ENCODE measurements at regions not wholly inside any gene's neighbourhood (a gene's known extent, or its start where the extent isn't known, plus 50 kb on each side); places are given as distances from the start of the nearest gene placed in this dataset.
"Not testable (repeated sequence)": the region's sequence is repeated elsewhere in the genome, so short reads cannot be mapped to it uniquely, and the experiment has no call there.

DNA sequence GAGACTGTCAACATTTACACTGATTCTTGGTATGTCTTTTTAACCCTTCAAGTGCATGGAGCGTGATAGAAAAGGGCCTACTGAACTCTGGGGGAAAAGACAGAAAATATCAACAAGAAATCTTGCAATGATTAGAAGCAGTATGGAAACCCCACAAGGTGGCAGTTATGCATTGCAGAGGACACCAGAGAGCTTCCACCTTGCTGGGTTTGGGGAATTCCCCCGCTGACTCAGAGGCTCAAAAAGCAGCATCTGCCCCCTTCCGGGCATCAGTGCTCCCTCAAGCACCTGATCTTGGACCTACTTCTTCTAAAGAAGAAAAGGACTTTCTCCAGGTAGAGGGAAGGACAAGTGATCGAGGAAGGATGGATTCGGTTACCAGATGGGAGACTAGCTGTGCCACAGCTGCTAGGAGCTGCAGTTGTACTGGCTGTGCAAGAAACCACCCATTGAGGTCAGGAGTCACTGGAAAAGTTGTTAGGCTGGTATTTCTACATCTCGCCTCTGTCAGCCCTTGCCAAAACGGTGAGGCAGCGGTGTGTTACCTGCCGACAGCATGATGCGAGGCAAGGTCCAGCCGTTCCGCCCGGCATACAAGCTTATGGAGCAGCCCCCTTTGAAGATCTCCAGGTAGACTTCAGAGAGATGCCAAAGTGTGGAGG is 102.8 kb upstream of the OSBPL11 start:
- H3K36me3 ChIP-seq (ENCODE audit: insufficient read depth, low read length); POLR2A ChIA-PET; BruUV-seq (replicated peaks); H3K4me1 ChIP-seq (ENCODE audit: insufficient read depth, low read length, poor library complexity, severe bottlenecking); H3K4me3 ChIP-seq (ENCODE audit: low read depth, low read length, poor library complexity, severe bottlenecking); CTCF ChIA-PET (ENCODE audit: unreplicated experiment); H4K20me1 ChIP-seq (ENCODE audit: insufficient read depth, low read length); H3K79me2 ChIP-seq (ENCODE audit: insufficient read depth, low read depth, low read length); H3K27ac ChIP-seq (ENCODE audit: low read depth, low read length, poor library complexity, severe bottlenecking); intact Hi-C loops (cut with micrococcal nuclease; ENCODE audit: unreplicated experiment); H3K4me2 ChIP-seq (ENCODE audit: low read length); H2AFZ ChIP-seq (ENCODE audit: low read length); H3K9me2 ChIP-seq (ENCODE audit: insufficient read depth, low read length); H3K9me3 ChIP-seq (ENCODE audit: low read length): not testable (repeated sequence)
- TF ChIP-seq CTCF (conservative IDR thresholded peaks at IDR 0.05; ENCODE audit: low read length): 0 out of 2 replicates have a peak, but pooled peaks have one; percentile 34
- peak; percentile 40 for DNase-seq (ENCODE audit: low spot score)

- Histone ChIP-seq H3K4me1 (ENCODE audit: insufficient read depth, low read length, poor library complexity, severe bottlenecking) (no peaks in the 10 kb centered on the region), H2AFZ (ENCODE audit: low read length) (no peak overlapping the region), H3K9me2 (ENCODE audit: insufficient read depth, low read length) (no peaks in the 10 kb centered on the region), H3K36me3 (ENCODE audit: insufficient read depth, low read length) (no peaks in the 10 kb centered on the region), H3K4me2 (ENCODE audit: low read length) (no peak overlapping the region), H4K20me1 (ENCODE audit: insufficient read depth, low read length) (no peaks in the 10 kb centered on the region), H3K9me3 (ENCODE audit: low read length) (no peaks in the 10 kb centered on the region), H3K79me2 (ENCODE audit: insufficient read depth, low read depth, low read length) (no peaks in the 10 kb centered on the region), H3K4me3 (ENCODE audit: low read depth, low read length, poor library complexity, severe bottlenecking) (no peak overlapping the region), H3K27ac (ENCODE audit: low read depth, low read length, poor library complexity, severe bottlenecking) (no peak overlapping the region)
- CTCF ChIA-PET (ENCODE audit: unreplicated experiment): no interaction called here
- TF ChIP-seq EZH2phosphoT487 (IDR thresholded peaks at IDR 0.05; ENCODE audit: borderline replicate concordance, low read depth, low read length) (no peak), CTCF (conservative IDR thresholded peaks at IDR 0.05; ENCODE audit: low read length) (no peak)
- intact Hi-C loops (cut with micrococcal nuclease; ENCODE audit: unreplicated experiment): no loop called here
- DNase-seq (ENCODE audit: low spot score): no peak
- POLR2A ChIA-PET: no interaction called here
- no TSS peak for BruUV-seq (replicated peaks)
Observed at GRCh38 chr3:125715651-125716050, 120.4 kb upstream of the OSBPL11 start.

GRCh38 chr3:125732151-125732550 is 136.9 kb upstream of the OSBPL11 start:
- H3K4me2 ChIP-seq (ENCODE audit: low read length); H3K9me3 ChIP-seq (ENCODE audit: low read length); H3K9me2 ChIP-seq (ENCODE audit: insufficient read depth, low read length); H3K79me2 ChIP-seq (ENCODE audit: insufficient read depth, low read depth, low read length); H3K27ac ChIP-seq (ENCODE audit: low read depth, low read length, poor library complexity, severe bottlenecking); DNase-seq (ENCODE audit: low spot score); H3K4me3 ChIP-seq (ENCODE audit: low read depth, low read length, poor library complexity, severe bottlenecking); intact Hi-C loops (cut with micrococcal nuclease; ENCODE audit: unreplicated experiment); POLR2A ChIA-PET; H4K20me1 ChIP-seq (ENCODE audit: insufficient read depth, low read length); H3K4me1 ChIP-seq (ENCODE audit: insufficient read depth, low read length, poor library complexity, severe bottlenecking); H2AFZ ChIP-seq (ENCODE audit: low read length); CTCF ChIA-PET (ENCODE audit: unreplicated experiment); H3K36me3 ChIP-seq (ENCODE audit: insufficient read depth, low read length); BruUV-seq (replicated peaks): not testable (repeated sequence)

DNA sequence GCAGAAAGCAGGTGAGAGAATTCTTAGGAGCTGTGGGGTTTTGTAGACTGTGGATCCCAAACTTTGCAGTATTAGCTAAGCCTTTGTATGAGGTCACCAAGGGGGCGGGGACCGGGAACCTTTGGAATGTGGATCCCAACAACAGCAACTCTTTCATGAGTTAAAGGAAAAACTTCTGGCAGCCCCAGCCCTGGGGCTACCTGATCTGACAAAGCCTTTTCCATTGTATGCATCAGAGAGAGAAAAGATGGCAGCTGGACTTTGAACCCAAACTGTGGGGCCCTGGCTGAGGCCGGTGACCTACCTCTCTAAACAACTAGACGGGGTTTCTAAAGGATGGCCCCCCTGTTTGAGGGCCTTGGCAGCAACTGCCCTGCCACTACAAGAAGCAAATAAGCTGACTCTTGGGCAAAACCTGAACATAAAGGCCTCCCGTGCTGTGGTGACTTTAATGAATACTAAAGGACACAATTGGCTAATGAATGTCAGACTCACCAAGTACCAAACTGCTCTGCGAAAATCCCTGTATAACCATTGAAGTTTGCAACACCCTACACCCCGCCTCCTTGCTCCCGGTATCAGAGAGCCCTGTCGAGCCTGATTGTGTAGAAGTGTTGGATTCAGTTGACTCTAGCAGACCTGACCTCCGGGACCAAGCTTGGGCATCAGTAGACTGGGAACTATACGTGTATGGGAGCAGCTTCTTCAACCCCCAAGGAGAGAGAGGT is 146.9 kb upstream of the OSBPL11 start:
- H3K4me1 ChIP-seq (ENCODE audit: insufficient read depth, low read length, poor library complexity, severe bottlenecking); H3K4me3 ChIP-seq (ENCODE audit: low read depth, low read length, poor library complexity, severe bottlenecking); H3K79me2 ChIP-seq (ENCODE audit: insufficient read depth, low read depth, low read length); H3K27ac ChIP-seq (ENCODE audit: low read depth, low read length, poor library complexity, severe bottlenecking); H3K36me3 ChIP-seq (ENCODE audit: insufficient read depth, low read length); BruUV-seq (replicated peaks); H4K20me1 ChIP-seq (ENCODE audit: insufficient read depth, low read length); DNase-seq (ENCODE audit: low spot score); POLR2A ChIA-PET; intact Hi-C loops (cut with micrococcal nuclease; ENCODE audit: unreplicated experiment); H3K9me3 ChIP-seq (ENCODE audit: low read length); H2AFZ ChIP-seq (ENCODE audit: low read length); H3K4me2 ChIP-seq (ENCODE audit: low read length); CTCF ChIA-PET (ENCODE audit: unreplicated experiment); H3K9me2 ChIP-seq (ENCODE audit: insufficient read depth, low read length): not testable (repeated sequence)
